ENCODE measurements at regions not wholly inside any gene's neighbourhood (a gene's known extent, or its start where the extent isn't known, plus 50 kb on each side); places are given as distances from the start of the nearest gene placed in this dataset.
"Not testable (repeated sequence)": the region's sequence is repeated elsewhere in the genome, so short reads cannot be mapped to it uniquely, and the experiment has no call there.

GRCh38 chr20:8997701-8998117 is 71.2 kb upstream of the PLCB4 start:
- H3K4me3 ChIP-seq (ENCODE audit: control insufficient read depth, low read depth, low read length) = no peak overlapping the region
- no peak for TF ChIP-seq CTCF (conservative IDR thresholded peaks at IDR 0.05; ENCODE audit: control insufficient read depth, insufficient read depth, low read depth, low read length)
- DNase-seq (ENCODE audit: low read depth) = no peak

- DNase-seq (ENCODE audit: low read depth) = no peak
- TF ChIP-seq CTCF (conservative IDR thresholded peaks at IDR 0.05; ENCODE audit: control insufficient read depth, insufficient read depth, low read depth, low read length) = no peak
- H3K4me3 ChIP-seq (ENCODE audit: control insufficient read depth, low read depth, low read length) = no peak overlapping the region
Measured at GRCh38 chr20:9011121-9011520, 57.8 kb upstream of the PLCB4 start.

- H3K4me3 ChIP-seq (ENCODE audit: control insufficient read depth, low read depth, low read length); DNase-seq (ENCODE audit: low read depth): not testable (repeated sequence)
Measured at GRCh38 chr20:9015232-9015983, 53.5 kb upstream of the PLCB4 start.

GRCh38 chr20:9015984-9016324 is 52.9 kb upstream of the PLCB4 start:
- TF ChIP-seq CTCF (conservative IDR thresholded peaks at IDR 0.05; ENCODE audit: control insufficient read depth, insufficient read depth, low read depth, low read length) = no peak
- H3K4me3 ChIP-seq (ENCODE audit: control insufficient read depth, low read depth, low read length) = no peak overlapping the region
- DNase-seq (ENCODE audit: low read depth) = peak; percentile 53

GRCh38 chr20:9018346-9018745 is 50.5 kb upstream of the PLCB4 start:
- TF ChIP-seq CTCF (conservative IDR thresholded peaks at IDR 0.05; ENCODE audit: control insufficient read depth, insufficient read depth, low read depth, low read length) = no peak
- no peak for DNase-seq (ENCODE audit: low read depth)
- H3K4me3 ChIP-seq (ENCODE audit: control insufficient read depth, low read depth, low read length) = no peak overlapping the region
